OCI-LY3 (cell line): ENCODE measurements at regions not wholly inside any gene's neighbourhood (a gene's known extent, or its start where the extent isn't known, plus 50 kb on each side); places are given as distances from the start of the nearest gene placed in this dataset.

Experiments used
- CTCF ChIP-seq: fragments of 200-600, 300-600 bp; sonication (generic); IDR thresholded peaks from 2 replicates; pipeline ENCODE4 v1.5.1; 2014; ENCODE audit warnings: antibody characterized with exemption, low read length, low read depth
- EZH2phosphoT487 ChIP-seq: fragments of 200-600 bp; shearing (Covaris generic); IDR thresholded peaks from 2 replicates; pipeline ENCODE4 v1.6.1; 2018; ENCODE audit warnings: antibody characterized with exemption, mixed run types, low read depth

GRCh38 chr6:144416244-144416643 is 131.1 kb downstream of the UTRN start:
- TF ChIP-seq CTCF (no peak), EZH2phosphoT487 (no peak)
